ENCODE measurements at regions not wholly inside any gene's neighbourhood (a gene's known extent, or its start where the extent isn't known, plus 50 kb on each side); places are given as distances from the start of the nearest gene placed in this dataset.

DNA sequence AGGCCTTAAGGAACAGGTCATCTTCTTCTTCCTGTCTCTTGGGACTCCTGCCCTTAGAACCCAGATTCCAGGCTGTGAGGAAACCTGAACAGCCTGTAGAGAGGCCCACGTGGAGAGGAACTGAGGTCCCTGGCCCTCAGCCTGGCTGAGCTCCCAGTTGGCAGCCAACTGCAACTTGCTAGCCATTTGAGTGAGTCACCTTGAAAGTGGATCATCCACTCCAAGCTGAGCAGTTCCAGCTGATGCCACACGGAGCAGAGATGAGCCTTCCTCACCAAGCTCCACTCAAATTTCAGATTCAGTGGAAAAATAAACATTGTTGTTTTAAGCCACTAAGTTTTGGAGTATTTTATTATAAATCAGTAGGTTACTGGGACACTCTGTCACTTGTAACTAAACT is 392.5 kb downstream of the BCOR start:
- DNase-seq (ENCODE audit: low read depth) = peak; percentile 41
- Histone ChIP-seq H3K4me3 (ENCODE audit: low read depth, low read length) (no peak overlapping the region), H3K36me3 (ENCODE audit: control insufficient read depth, insufficient read depth, low read length) (no peaks in the 10 kb centered on the region), H3K27me3 (ENCODE audit: control insufficient read depth, insufficient read depth, low read length) (no peaks in the 10 kb centered on the region)
- TF ChIP-seq, protein P1, sequence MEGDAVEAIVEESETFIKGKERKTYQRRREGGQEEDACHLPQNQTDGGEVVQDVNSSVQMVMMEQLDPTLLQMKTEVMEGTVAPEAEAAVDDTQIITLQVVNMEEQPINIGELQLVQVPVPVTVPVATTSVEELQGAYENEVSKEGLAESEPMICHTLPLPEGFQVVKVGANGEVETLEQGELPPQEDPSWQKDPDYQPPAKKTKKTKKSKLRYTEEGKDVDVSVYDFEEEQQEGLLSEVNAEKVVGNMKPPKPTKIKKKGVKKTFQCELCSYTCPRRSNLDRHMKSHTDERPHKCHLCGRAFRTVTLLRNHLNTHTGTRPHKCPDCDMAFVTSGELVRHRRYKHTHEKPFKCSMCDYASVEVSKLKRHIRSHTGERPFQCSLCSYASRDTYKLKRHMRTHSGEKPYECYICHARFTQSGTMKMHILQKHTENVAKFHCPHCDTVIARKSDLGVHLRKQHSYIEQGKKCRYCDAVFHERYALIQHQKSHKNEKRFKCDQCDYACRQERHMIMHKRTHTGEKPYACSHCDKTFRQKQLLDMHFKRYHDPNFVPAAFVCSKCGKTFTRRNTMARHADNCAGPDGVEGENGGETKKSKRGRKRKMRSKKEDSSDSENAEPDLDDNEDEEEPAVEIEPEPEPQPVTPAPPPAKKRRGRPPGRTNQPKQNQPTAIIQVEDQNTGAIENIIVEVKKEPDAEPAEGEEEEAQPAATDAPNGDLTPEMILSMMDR (IDR thresholded peaks at IDR 0.05; ENCODE audit: insufficient read depth, low read length, poor library complexity, severe bottlenecking) = peak; percentile 42

DNA sequence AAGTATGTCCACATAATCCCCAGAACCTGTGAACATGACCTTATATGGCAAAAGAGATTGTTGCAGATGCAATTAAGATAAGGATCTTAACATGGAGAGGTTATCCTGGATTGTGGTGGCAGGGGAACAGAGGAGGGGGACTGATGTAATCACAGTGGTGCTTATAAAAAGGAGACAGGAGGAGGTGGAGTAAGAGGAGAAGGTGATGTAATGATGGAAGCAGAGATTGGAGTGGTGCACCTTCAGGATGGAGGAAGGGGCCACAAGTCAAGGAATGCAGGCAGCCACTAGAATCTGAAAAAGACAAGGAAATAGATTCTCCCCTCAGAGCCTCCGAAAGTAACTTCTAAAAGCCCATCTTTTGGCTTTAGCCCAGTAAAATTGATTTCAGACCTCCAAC is 388.4 kb downstream of the BCOR start:
- no peaks in the 10 kb centered on the region for H3K36me3 ChIP-seq (ENCODE audit: control insufficient read depth, insufficient read depth, low read length)
- DNase-seq (ENCODE audit: low read depth) = no peak
- peaks cover 2% of the 10 kb centered on the region for H3K27me3 ChIP-seq (ENCODE audit: control insufficient read depth, insufficient read depth, low read length)
- H3K4me3 ChIP-seq (ENCODE audit: low read depth, low read length) = no peak overlapping the region
- TF ChIP-seq, protein P1 (IDR thresholded peaks at IDR 0.05; ENCODE audit: insufficient read depth, low read length, poor library complexity, severe bottlenecking) = no peak

DNA sequence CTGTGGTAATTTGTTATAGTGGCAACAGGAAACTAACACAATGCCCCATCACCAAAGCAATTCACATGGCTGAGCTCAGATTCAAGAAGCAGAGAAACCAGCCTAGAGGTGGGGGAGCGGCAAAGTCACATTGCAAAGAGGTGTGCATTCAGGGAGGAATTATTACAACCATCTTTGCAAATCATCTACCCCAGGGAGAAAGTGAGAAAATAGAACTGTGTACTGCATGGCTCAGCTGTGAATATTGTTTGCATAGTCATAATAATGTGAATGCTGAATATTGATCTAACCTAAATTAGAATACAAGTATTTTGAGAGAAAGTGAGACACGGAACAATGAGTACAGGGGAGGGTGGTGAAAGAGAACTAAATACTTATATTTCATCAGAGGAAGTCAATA is 387.9 kb downstream of the BCOR start:
- Histone ChIP-seq H3K36me3 (ENCODE audit: control insufficient read depth, insufficient read depth, low read length) (no peaks in the 10 kb centered on the region), H3K27me3 (ENCODE audit: control insufficient read depth, insufficient read depth, low read length) (peaks cover 2% of the 10 kb centered on the region), H3K4me3 (ENCODE audit: low read depth, low read length) (no peak overlapping the region)
- DNase-seq (ENCODE audit: low read depth) = no peak
- TF ChIP-seq, protein P1 (IDR thresholded peaks at IDR 0.05; ENCODE audit: insufficient read depth, low read length, poor library complexity, severe bottlenecking) = no peak

DNA sequence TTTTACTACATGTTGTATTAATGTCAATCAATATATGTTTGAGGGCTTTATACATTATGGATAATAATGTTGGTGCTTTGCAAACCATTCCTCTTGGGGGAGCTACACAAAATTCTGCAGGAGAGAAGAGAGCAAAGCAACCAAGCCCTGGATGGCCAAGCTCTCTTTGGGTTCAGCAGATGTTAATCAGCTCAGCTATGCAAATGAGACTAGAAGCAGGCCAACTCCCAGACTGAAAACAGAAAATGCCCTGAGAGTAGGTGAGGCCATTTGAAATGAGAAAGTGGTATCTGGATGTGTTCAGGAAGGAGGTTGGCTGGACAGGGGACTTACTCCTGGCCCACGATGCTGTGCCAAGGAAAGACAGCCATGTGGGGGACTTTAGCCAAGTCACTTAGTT is 387.0 kb downstream of the BCOR start:
- peaks cover 2% of the 10 kb centered on the region for H3K27me3 ChIP-seq (ENCODE audit: control insufficient read depth, insufficient read depth, low read length)
- no peak for DNase-seq (ENCODE audit: low read depth)
- no peaks in the 10 kb centered on the region for H3K36me3 ChIP-seq (ENCODE audit: control insufficient read depth, insufficient read depth, low read length)
- TF ChIP-seq, protein P1 (IDR thresholded peaks at IDR 0.05; ENCODE audit: insufficient read depth, low read length, poor library complexity, severe bottlenecking) = no peak
- no peak overlapping the region for H3K4me3 ChIP-seq (ENCODE audit: low read depth, low read length)

DNA sequence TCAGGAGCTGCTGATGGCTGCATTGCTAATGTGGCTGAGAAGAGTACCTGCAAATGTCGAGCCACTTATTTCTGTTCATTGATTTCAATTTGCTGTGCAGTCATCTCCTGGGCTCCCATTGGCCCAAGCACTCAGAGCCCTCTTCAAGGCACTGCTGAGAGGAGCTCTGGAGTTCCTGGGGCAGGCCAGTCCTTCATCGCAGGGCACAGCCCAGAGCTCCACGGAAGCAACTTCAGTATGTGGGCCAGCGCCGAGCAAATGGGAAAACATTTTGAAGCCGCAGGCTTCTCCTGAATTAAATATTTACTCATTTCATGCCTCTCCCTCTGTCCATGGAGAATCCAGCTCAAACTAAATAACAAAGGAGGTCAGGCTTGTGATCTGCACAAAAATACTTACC is 383.3 kb downstream of the BCOR start:
- no peaks in the 10 kb centered on the region for H3K36me3 ChIP-seq (ENCODE audit: control insufficient read depth, insufficient read depth, low read length)
- H3K4me3 ChIP-seq (ENCODE audit: low read depth, low read length) = no peak overlapping the region
- DNase-seq (ENCODE audit: low read depth) = no peak
- TF ChIP-seq, protein P1 (IDR thresholded peaks at IDR 0.05; ENCODE audit: insufficient read depth, low read length, poor library complexity, severe bottlenecking) = no peak
- H3K27me3 ChIP-seq (ENCODE audit: control insufficient read depth, insufficient read depth, low read length) = peaks cover 2% of the 10 kb centered on the region

DNA sequence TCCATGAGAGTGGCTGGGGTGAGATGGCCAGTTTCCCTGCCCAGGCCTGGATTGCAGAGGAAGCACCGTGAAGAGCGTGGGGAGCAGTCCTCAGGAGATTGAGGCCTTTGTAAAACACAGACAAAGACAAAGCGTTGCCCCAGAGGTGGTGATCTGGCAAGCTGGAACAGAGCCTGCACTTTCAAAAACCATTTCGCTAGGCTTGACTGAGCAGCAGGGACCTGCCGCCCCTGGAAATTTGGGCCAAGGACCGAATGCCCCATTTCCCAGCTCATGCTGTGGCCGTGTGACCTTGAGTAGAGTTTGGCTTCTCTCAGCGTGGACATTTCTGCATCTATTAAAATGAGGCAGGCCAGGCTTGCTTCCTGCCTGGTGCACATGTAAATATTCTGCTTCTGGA is 381.4 kb downstream of the BCOR start:
- TF ChIP-seq, protein P1 (IDR thresholded peaks at IDR 0.05; ENCODE audit: insufficient read depth, low read length, poor library complexity, severe bottlenecking) = no peak
- Histone ChIP-seq H3K27me3 (ENCODE audit: control insufficient read depth, insufficient read depth, low read length) (peaks cover 2% of the 10 kb centered on the region), H3K36me3 (ENCODE audit: control insufficient read depth, insufficient read depth, low read length) (no peaks in the 10 kb centered on the region), H3K4me3 (ENCODE audit: low read depth, low read length) (no peak overlapping the region)
- DNase-seq (ENCODE audit: low read depth) = no peak
